ENCODE measurements at regions not wholly inside any gene's neighbourhood (a gene's known extent, or its start where the extent isn't known, plus 50 kb on each side); places are given as distances from the start of the nearest gene placed in this dataset.

GRCh38 chr6:85322446-85323105, 127.3 kb upstream of the NT5E start:
- Histone ChIP-seq H3K9me3 (peaks cover 0 to 10% (median 9%) of the 10 kb centered on the region in 3 donors), H3K27me3 (no peaks in the 10 kb centered on the region), H3K27ac (peak overlapping the region in 1 of 2 donors; percentile 13), H3K36me3 (no peaks in the 10 kb centered on the region), H3K4me1 (peaks cover 0 to 21% (median 0%) of the 10 kb centered on the region in 4 donors), H3K4me3 (no peak overlapping the region)
- intact Hi-C loops (cut with DNase I; ENCODE audit: low total_unique reads), result loop anchor here (5.0 to 10.0 kb wide), 3 partner anchors 195 to 905 kb away; no protein-coding TSS in a partner anchor
- TF ChIP-seq CTCF (IDR thresholded peaks at IDR 0.05), result no peak
- no peak for DNase-seq

- TF ChIP-seq CTCF (IDR thresholded peaks at IDR 0.05), result no peak
- no peaks in the 10 kb centered on the region for H3K27me3 ChIP-seq
- no peaks in the 10 kb centered on the region for H3K36me3 ChIP-seq
- H3K4me1 ChIP-seq, result peaks cover 0 to 21% (median 0%) of the 10 kb centered on the region in 4 donors
- no peak for DNase-seq
- H3K4me3 ChIP-seq, result no peak overlapping the region
- H3K9me3 ChIP-seq, result peaks cover 0 to 16% (median 16%) of the 10 kb centered on the region in 3 donors
- intact Hi-C loops (cut with DNase I; ENCODE audit: low total_unique reads), result loop anchor here (5.0 to 10.0 kb wide), 3 partner anchors 195 to 905 kb away; no protein-coding TSS in a partner anchor
- H3K27ac ChIP-seq, result no peak overlapping the region
Measured at GRCh38 chr6:85321906-85322305, 128.0 kb upstream of the NT5E start.

GRCh38 chr6:85314586-85314985, 135.3 kb upstream of the NT5E start:
- Histone ChIP-seq H3K27me3 (no peaks in the 10 kb centered on the region), H3K4me1 (no peaks in the 10 kb centered on the region), H3K4me3 (no peak overlapping the region), H3K27ac (no peak overlapping the region), H3K36me3 (no peaks in the 10 kb centered on the region), H3K9me3 (peaks cover 0 to 17% (median 16%) of the 10 kb centered on the region in 3 donors)
- DNase-seq, result no peak
- TF ChIP-seq CTCF (IDR thresholded peaks at IDR 0.05), result no peak
- intact Hi-C loops (cut with DNase I; ENCODE audit: low total_unique reads), result no loop called here

- Histone ChIP-seq H3K4me1 (peaks cover 0 to 13% (median 4%) of the 10 kb centered on the region in 4 donors), H3K27me3 (no peaks in the 10 kb centered on the region), H3K27ac (no peak overlapping the region), H3K36me3 (no peaks in the 10 kb centered on the region), H3K4me3 (no peak overlapping the region), H3K9me3 (no peaks in the 10 kb centered on the region)
- intact Hi-C loops (cut with DNase I; ENCODE audit: low total_unique reads), result no loop called here
- TF ChIP-seq CTCF (IDR thresholded peaks at IDR 0.05), result no peak
- DNase-seq, result no peak
Measured at GRCh38 chr6:85300581-85300980, 149.3 kb upstream of the NT5E start.

GRCh38 chr6:85298553-85298952, 151.3 kb upstream of the NT5E start:
- Histone ChIP-seq H3K9me3 (no peaks in the 10 kb centered on the region), H3K4me3 (no peak overlapping the region), H3K27me3 (no peaks in the 10 kb centered on the region), H3K36me3 (no peaks in the 10 kb centered on the region), H3K4me1 (peaks cover 0 to 31% (median 6%) of the 10 kb centered on the region in 4 donors), H3K27ac (no peak overlapping the region)
- no peak for DNase-seq
- intact Hi-C loops (cut with DNase I; ENCODE audit: low total_unique reads), result no loop called here
- TF ChIP-seq CTCF (IDR thresholded peaks at IDR 0.05), result no peak

Measured in tibial artery (tissue), 4 donors.